ENCODE measurements at regions not wholly inside any gene's neighbourhood (a gene's known extent, or its start where the extent isn't known, plus 50 kb on each side); places are given as distances from the start of the nearest gene placed in this dataset.

- no peak for TF ChIP-seq GATA3 (IDR thresholded peaks at IDR 0.05; ENCODE audit: low read depth, low read length)
Measured at GRCh38 chr18:55838319-55838718, 250.3 kb upstream of the TCF4 start.

DNA sequence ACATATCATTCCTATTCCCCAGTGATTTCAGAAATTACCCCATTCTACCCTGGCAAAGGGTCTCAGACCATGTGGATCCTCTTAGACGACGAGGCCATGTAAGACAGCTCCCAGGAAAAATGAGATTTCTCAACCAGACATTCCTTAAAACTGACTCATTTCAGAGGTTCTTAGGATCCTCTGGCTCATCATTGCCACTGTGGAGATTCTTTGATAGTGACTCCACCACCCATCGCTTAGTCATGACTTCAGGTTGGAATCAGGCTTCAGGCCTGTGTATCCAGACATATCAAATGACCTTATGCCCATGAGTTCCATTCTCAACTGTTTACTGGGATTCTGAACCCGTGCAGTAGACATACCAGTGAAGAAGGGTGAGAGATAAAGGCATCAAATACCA is 245.6 kb upstream of the TCF4 start:
- TF ChIP-seq GATA3 (IDR thresholded peaks at IDR 0.05; ENCODE audit: low read depth, low read length) (no peak), GATA2 (IDR thresholded peaks at IDR 0.05; ENCODE audit: low read depth, low read length) (no peak)

- TF ChIP-seq GATA2 (IDR thresholded peaks at IDR 0.05; ENCODE audit: low read depth, low read length) (no peak), GATA3 (IDR thresholded peaks at IDR 0.05; ENCODE audit: low read depth, low read length) (no peak)
Measured at GRCh38 chr18:55830544-55830943, 242.6 kb upstream of the TCF4 start.

- TF ChIP-seq GATA3 (IDR thresholded peaks at IDR 0.05; ENCODE audit: low read depth, low read length) (no peak), GATA2 (IDR thresholded peaks at IDR 0.05; ENCODE audit: low read depth, low read length) (no peak)
Measured at GRCh38 chr18:55821219-55821618, 233.2 kb upstream of the TCF4 start.

DNA sequence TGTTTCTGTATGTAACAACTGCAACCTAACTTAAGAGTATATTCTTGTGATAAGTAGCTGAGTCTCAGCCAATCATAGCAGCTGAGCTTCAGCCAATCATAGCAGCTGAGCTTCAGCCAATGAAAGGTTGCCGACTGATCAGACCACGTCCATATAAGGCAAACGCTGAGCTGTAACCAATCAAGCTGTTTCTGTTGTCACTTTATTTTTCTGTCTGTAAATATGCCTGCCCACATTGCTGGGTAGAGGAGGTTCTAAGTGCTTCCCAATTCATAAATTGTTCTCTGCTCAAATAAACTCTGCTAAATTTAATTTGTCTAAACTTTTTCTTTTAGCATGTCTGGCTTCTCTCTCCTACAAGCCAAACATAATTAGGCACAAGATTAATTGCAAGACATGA is 231.5 kb upstream of the TCF4 start:
- TF ChIP-seq GATA2 (IDR thresholded peaks at IDR 0.05; ENCODE audit: low read depth, low read length) = no peak
- TF ChIP-seq GATA3 (IDR thresholded peaks at IDR 0.05; ENCODE audit: low read depth, low read length) = no peak

DNA sequence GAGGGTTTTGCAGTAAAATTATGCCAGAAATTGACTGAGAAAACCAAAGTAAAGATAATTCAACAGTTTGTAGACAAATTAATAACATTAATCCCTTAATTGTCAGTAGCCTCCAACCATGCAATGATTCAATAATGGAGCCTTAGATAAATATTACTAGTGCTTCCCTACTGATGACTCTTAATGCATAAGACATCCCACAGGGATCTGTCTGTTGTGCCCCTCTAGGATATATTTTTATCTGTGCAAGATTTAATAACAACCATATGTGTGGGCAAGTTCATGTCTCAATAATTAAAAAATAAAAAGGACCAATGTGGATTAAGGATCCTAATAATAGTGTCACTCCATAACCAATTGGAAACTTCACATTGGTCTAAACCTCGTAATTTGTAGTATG is 230.3 kb upstream of the TCF4 start:
- no peak for TF ChIP-seq GATA3 (IDR thresholded peaks at IDR 0.05; ENCODE audit: low read depth, low read length)

DNA sequence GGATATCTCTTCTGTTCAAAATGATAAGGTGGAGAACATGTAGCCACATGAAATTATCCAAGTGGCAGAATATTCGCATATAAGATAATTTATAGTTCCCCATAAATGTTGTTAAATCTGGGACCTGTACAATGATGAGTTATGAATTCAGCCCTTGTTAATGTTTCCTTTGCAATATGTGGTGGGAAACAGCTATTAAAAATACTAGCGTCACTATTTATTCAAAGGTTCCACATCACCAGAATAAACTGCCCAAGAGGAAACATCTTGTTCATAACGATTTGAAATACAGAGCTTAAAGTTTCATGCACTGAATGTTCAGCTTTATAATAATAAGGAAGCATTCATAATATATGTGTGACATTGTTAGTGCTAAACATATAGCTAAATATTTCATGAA is 223.9 kb upstream of the TCF4 start:
- TF ChIP-seq GATA2 (IDR thresholded peaks at IDR 0.05; ENCODE audit: low read depth, low read length) (no peak), GATA3 (IDR thresholded peaks at IDR 0.05; ENCODE audit: low read depth, low read length) (no peak)

DNA sequence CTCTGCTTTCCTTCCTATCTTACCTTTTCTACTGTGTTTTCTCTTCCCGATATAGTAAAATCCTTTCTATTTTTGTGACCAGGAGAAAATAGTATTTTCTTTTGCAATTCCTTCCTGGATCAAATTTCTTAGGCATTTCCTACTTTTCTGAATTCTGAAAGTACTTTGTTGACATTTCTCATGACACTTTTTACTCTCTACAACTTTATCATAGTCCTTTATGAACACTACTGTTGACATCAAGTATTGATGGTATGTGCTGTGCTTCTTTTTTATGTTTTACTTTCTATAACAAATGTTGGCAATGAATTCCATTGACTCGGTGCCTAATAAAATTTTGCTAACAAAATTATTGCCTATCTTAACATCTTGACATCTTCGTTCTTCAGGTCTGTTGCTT is 217.7 kb upstream of the TCF4 start:
- TF ChIP-seq GATA3 (IDR thresholded peaks at IDR 0.05; ENCODE audit: low read depth, low read length) (no peak), GATA2 (IDR thresholded peaks at IDR 0.05; ENCODE audit: low read depth, low read length) (no peak)

DNA sequence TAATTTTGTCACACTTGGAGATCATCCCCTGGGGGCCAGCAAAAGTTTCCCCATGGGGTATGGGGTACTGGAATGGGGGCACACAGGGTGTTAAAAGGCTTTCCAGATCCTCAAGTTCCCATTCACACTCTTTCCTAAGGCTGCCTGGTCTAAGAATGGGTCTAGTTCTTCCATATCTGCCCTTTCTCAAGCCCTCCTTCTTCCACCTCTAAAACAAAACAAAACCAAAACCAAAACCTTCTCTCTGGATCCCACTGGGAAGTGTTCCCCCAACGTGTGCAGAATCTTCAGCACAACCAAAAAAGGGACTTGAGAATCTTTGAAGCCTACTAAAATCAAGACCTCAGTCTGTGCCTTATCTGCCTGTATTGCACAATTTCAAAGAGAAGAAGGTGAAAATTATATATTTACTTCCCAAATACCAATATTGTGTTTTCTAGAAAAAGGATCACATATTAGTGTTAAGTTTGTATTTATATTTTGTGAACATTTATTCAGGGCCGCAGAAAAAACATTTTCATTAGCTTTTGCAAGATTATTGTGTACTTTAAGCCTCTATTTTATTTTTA is 207.2 kb upstream of the TCF4 start:
- no peak for TF ChIP-seq GATA2 (IDR thresholded peaks at IDR 0.05; ENCODE audit: low read depth, low read length)
- no peak for TF ChIP-seq GATA3 (IDR thresholded peaks at IDR 0.05; ENCODE audit: low read depth, low read length)

DNA sequence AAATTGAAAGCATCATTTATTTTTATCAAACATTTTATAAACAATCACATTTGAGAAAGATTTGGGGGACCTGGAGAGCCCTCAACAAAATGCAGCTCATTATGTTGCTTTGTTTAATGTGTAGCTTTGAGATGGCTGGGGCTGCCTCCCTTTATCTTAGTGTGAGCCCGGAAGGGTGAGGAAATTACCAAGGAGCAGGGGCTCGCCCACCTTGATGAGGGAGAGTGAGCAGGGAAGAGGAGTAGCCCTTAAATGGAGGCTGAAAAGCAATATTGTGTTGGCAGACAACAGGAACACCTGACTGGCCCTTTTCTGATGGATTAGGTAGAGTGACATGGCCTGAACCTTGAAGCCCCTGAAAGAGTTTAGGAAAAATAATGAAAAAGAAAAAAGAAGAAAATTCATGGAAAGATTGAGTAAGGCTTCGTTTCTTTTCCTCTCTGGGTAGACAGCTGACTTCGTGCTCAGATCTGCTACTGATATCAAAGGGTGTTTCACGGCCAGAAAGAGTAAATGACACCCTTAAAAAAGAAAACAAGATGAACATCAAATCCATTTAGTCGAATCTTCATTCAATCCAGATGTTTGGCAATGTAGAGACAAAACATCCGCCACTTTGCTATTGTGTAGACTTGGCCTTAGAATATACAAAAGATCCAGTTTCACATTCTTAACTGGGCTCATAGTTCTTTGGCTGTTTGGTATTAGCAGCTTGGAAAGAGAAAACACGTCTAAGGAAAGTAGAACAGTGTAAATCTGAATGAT is 206.5 kb upstream of the TCF4 start:
- peak; percentile 52; the same call in 1 of the 2 replicates for TF ChIP-seq GATA2 (IDR thresholded peaks at IDR 0.05; ENCODE audit: low read depth, low read length)
- peak; percentile 54; the same call in 1 of the 2 replicates for TF ChIP-seq GATA3 (IDR thresholded peaks at IDR 0.05; ENCODE audit: low read depth, low read length)

- no peak for TF ChIP-seq GATA3 (IDR thresholded peaks at IDR 0.05; ENCODE audit: low read depth, low read length)
- TF ChIP-seq GATA2 (IDR thresholded peaks at IDR 0.05; ENCODE audit: low read depth, low read length) = no peak
Measured at GRCh38 chr18:55790296-55790695, 202.3 kb upstream of the TCF4 start.

GRCh38 chr18:55787536-55788073 is 199.6 kb upstream of the TCF4 start:
- no peak for TF ChIP-seq GATA3 (IDR thresholded peaks at IDR 0.05; ENCODE audit: low read depth, low read length)
- TF ChIP-seq GATA2 (IDR thresholded peaks at IDR 0.05; ENCODE audit: low read depth, low read length) = no peak

GRCh38 chr18:55786651-55787272 is 198.8 kb upstream of the TCF4 start:
- no peak for TF ChIP-seq GATA3 (IDR thresholded peaks at IDR 0.05; ENCODE audit: low read depth, low read length)
- TF ChIP-seq GATA2 (IDR thresholded peaks at IDR 0.05; ENCODE audit: low read depth, low read length) = no peak

- TF ChIP-seq GATA3 (IDR thresholded peaks at IDR 0.05; ENCODE audit: low read depth, low read length) = no peak
- TF ChIP-seq GATA2 (IDR thresholded peaks at IDR 0.05; ENCODE audit: low read depth, low read length) = no peak
Measured at GRCh38 chr18:55783921-55784320, 195.9 kb upstream of the TCF4 start.

- no peak for TF ChIP-seq GATA3 (IDR thresholded peaks at IDR 0.05; ENCODE audit: low read depth, low read length)
- no peak for TF ChIP-seq GATA2 (IDR thresholded peaks at IDR 0.05; ENCODE audit: low read depth, low read length)
Measured at GRCh38 chr18:55781481-55781957, 193.5 kb upstream of the TCF4 start.

Measured in SH-SY5Y (cell line).